Mesodermal cell (in vitro differentiated cells): ENCODE measurements at regions not wholly inside any gene's neighbourhood (a gene's known extent, or its start where the extent isn't known, plus 50 kb on each side); places are given as distances from the start of the nearest gene placed in this dataset.

Experiments
- H3K27ac ChIP-seq: 2 replicates; pipeline ENCODE4 v1.7.0; 2013; ENCODE audit warnings: mild to moderate bottlenecking, low read depth, low read length, moderate library complexity; ENCODE audit not compliant: severe bottlenecking
- H3K36me3 ChIP-seq: 2 replicates; pipeline ENCODE4 v1.7.1; 2013; ENCODE audit warnings: mild to moderate bottlenecking, low read length, moderate library complexity; ENCODE audit not compliant: control insufficient read depth, insufficient read depth
- H3K4me1 ChIP-seq: one replicate; pipeline ENCODE4 v1.7.1; 2013; ENCODE audit warnings: mild to moderate bottlenecking, low read length; ENCODE audit not compliant: insufficient read depth, control insufficient read depth, poor library complexity, severe bottlenecking
- H3K4me3 ChIP-seq: 2 replicates; pipeline ENCODE4 v1.7.0; 2013; ENCODE audit warnings: low read length, control low read depth, mild to moderate bottlenecking; ENCODE audit not compliant: insufficient read depth, poor library complexity, severe bottlenecking; ENCODE audit errors: extremely low read depth
- H3K9me3 ChIP-seq: 2 replicates; pipeline ENCODE4 v1.7.1; 2013; ENCODE audit warnings: mild to moderate bottlenecking, low read length, moderate library complexity; ENCODE audit not compliant: control insufficient read depth
- WGBS, 2 experiments: methylation state at CpG; one replicate each; pipeline ENCODE4 v1.1.5; 2013; ENCODE audit warnings: missing lambda C conversion rate in 2 of 2; ENCODE audit not compliant: insufficient coverage in 2 of 2; 5-methylcytosine and 5-hydroxymethylcytosine counted together

DNA sequence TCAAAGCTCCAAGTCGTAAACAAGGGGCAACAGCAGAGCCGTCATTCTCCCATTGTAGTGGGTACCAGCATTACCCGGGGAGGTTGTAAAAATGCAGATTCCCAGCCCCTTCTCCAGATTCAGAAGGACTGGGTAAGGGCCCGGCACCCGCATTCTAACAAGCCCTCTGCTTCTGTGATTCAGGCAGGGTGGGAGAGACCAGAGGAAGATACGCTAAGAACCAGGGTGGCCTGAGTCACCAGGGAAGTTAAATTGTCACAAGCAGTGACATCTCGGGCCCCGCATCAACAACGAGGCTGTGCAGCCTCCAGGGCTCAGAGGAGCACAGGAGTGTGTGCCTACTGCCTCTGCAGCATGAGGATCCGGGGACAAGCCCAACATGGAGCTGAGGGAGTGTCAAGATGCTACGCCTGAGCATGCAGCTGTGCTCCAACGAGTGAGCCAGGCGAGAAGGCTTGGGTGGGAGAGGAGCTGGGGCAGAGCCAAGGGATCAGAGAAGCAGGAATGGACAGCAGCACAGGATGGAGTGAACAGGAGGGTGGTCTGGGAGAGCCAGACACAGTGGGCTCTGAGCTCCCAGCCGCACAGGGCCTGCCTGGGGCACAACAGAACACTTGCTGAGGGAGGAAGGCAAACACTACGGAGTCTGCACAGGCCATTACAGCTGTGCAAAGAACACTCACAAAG lies 68.5 kb downstream of the CPN2 start:
- peaks cover 21% of the 10 kb centered on the region for H3K4me1 ChIP-seq
- no peaks in the 10 kb centered on the region for H3K36me3 ChIP-seq
- no peak overlapping the region for H3K4me3 ChIP-seq
- H3K27ac ChIP-seq = no peak overlapping the region
- WGBS, 2 experiments = 92% methylated on average over 13 to 14 of the region's 15 CpGs
- no peaks in the 10 kb centered on the region for H3K9me3 ChIP-seq

DNA sequence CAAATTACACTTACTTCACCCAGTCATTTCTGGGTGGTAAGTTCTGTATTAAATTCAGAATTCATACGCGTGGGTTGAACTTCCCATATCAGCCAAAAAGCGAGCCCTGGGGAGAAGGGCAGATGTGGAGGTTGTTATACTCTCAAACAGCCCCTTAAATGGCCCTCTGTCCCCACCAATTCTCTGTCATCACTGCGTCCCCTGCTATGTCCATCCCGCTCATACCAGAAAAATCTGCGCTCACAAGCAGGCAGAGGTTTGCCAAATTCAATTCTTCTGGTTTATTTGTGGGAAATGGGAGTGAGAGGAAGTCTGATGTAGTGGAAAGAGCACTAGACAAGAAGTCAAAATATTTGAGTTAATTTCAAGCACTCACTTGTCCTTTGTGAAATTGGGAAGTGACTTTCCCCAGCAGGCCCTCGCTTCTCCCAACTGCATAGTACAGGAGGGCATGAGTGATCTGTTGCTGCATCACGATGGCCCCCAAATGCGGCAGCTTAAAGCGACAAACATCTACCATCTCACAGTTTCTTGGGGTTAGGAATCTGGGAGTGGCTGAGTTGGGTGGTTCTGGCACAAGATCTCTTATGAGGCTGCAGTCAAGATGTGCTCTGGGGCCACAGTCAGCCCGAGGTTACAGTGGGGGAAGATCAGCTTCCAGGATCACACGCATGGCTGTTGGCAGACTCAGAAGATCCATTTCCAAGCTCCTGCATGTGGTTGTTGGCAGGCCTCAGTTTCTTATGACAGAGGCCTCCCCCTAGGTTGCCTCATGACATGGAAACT lies 67.7 kb downstream of the CPN2 start:
- peaks cover 15% of the 10 kb centered on the region for H3K4me1 ChIP-seq
- H3K36me3 ChIP-seq = no peaks in the 10 kb centered on the region
- H3K27ac ChIP-seq = no peak overlapping the region
- no peak overlapping the region for H3K4me3 ChIP-seq
- WGBS, 2 experiments = 97 to 100% methylated on average over 3 to 6 of the region's 12 CpGs
- H3K9me3 ChIP-seq = no peaks in the 10 kb centered on the region

DNA sequence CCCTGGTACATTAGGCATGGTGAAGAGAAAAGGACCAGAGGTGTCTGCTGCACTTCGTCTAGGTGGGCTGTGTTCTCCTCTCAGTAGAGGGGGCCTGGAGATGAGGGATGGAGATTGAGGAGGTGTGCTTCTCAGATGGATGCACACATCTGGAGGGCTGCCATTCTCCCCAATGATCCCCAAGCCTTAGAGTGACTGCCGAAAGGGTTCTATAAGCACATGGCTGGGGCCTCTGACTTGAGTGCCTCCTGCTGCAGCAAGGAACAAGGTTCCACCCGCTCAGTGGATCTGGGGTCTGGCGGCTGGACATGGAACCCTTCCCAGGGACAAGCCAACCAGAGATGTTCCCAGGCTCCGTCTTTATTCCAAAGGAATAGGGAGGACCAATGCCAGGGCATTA lies 66.8 kb downstream of the CPN2 start:
- no peak overlapping the region for H3K27ac ChIP-seq
- H3K4me1 ChIP-seq = peaks cover 15% of the 10 kb centered on the region
- H3K36me3 ChIP-seq = no peaks in the 10 kb centered on the region
- no peaks in the 10 kb centered on the region for H3K9me3 ChIP-seq
- WGBS, 2 experiments = 96 to 100% methylated on average over 2 to 5 of the region's 5 CpGs
- H3K4me3 ChIP-seq = no peak overlapping the region

DNA sequence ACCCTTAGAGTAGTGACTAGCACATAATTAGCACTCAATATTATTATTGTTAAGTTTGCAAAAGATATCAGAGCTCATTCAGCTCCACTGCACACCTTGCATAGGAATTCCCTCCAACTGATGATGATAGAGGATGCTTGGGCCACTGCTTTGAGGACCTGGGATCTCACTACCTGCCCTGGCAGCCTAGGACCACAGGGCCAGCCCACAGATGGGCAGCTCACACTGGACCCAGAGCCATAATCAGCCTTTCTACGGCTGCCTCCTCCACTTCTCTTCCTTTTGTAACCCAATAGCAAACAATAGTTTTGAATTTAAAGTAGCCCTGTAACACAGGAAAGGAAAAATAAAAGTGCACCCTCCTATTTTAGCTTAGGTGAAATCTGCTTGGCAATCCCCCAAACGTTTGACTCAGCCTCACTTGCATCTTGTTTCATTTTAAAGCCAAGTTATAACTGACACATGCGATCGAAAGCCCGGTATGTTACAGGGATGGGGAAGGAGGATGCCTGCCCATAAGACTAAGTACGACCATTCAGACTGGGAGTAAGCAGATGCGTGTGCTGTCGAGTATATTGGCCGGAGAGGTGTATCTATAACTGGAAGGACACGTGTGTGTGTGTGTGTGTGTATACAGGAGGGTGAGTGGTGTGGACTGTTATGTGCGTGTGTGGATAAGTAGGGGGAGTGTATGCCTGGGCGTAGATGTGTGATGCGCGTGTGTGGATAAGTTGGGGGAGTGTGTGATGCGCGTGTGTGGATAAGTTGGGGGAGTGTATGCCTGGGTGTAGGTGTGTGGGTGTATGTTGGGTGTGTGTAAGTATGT lies 65.9 kb downstream of the CPN2 start:
- no peaks in the 10 kb centered on the region for H3K36me3 ChIP-seq
- no peak overlapping the region for H3K4me3 ChIP-seq
- 84 to 89% methylated on average over 8 to 15 of the region's 16 CpGs for WGBS, 2 experiments
- no peak overlapping the region for H3K27ac ChIP-seq
- H3K9me3 ChIP-seq = no peaks in the 10 kb centered on the region
- H3K4me1 ChIP-seq = peaks cover 15% of the 10 kb centered on the region

DNA sequence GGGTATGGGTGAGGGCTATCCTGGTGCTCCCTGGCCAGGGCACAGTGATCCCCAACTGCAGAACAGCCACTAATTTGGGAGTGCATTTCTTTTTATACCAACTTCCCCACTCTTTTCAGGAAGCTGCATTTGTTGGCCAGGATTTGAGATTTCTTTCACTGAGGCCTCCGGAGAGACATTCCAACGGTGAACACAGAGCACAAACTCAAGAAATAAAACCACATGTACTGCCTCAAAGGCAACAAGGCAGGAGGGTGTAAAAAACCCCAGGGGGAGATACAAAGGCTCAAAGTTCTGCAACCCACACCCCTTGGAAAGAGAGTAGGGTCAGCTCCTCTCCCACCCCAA lies 65.3 kb downstream of the CPN2 start:
- no peaks in the 10 kb centered on the region for H3K9me3 ChIP-seq
- peaks cover 15% of the 10 kb centered on the region for H3K4me1 ChIP-seq
- H3K27ac ChIP-seq = no peak overlapping the region
- no peak overlapping the region for H3K4me3 ChIP-seq
- WGBS, 2 experiments = 33 to 40% methylated on average over 2 of the region's 2 CpGs
- no peaks in the 10 kb centered on the region for H3K36me3 ChIP-seq

DNA sequence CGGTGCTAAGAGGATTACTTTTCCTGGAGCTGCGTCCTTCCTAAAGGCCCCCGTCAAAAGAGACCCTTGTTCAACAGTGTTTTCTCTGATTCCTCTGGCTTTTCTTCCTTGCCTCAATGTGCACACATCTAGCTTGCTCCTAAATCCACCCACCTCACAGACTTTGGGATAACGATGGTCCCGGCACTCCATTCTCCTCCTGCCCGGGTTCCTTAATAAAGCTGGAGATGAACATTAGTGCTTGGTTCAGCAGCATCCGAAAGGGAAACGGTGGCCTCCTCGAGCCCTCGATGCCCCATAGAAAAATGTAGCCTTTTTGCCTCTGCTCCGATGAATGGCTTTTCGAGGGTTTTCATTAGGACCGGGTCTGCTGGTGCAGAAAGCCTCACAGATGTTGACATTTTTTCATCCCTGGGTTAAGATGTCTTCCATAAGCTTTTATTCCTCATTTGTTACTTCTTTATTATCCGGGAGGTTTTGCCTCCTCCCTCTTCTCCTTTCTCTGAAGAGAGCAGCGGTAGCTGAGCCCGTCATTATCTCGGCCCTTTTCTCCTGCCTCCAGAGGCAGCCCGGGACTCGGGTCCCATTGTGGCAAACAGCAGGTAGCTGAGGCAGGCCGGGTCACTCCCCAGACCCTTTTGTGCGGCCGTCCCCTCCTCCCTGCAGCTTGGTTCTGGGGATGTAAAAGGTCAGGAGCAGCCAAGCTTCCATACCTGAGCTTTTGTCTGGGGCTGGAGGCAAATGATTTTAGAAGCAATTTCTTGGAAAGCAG lies 64.6 kb downstream of the CPN2 start:
- peak overlapping the region; percentile 25 for H3K27ac ChIP-seq
- no peak overlapping the region for H3K4me3 ChIP-seq
- WGBS, 2 experiments = 23 to 28% methylated on average over 17 to 21 of the region's 22 CpGs
- H3K36me3 ChIP-seq = no peaks in the 10 kb centered on the region
- no peaks in the 10 kb centered on the region for H3K9me3 ChIP-seq
- peaks cover 15% of the 10 kb centered on the region for H3K4me1 ChIP-seq

DNA sequence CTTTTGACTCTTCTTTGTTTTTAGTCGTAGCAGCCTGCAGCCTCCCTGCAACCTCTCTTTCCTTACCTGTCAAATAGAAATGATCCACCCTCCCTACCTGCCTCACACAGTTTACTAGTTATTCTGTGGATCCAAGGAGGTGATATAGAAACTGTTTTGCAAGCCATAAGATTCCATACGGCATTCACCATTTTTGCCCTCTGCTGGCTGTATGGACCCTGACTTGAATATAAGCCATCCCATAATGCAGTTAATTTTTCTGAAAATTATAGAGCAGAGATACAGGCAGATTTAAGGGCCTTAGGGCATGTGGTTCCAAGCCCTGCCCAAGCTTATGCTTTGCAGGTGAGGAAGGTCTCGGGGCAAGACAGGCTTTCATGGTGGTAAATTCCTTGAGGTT lies 63.8 kb downstream of the CPN2 start:
- 82 to 100% methylated on average over 1 to 2 of the region's 3 CpGs for WGBS, 2 experiments
- Histone ChIP-seq H3K36me3 (no peaks in the 10 kb centered on the region), H3K4me1 (peaks cover 15% of the 10 kb centered on the region), H3K4me3 (no peak overlapping the region), H3K9me3 (no peaks in the 10 kb centered on the region), H3K27ac (no peak overlapping the region)

DNA sequence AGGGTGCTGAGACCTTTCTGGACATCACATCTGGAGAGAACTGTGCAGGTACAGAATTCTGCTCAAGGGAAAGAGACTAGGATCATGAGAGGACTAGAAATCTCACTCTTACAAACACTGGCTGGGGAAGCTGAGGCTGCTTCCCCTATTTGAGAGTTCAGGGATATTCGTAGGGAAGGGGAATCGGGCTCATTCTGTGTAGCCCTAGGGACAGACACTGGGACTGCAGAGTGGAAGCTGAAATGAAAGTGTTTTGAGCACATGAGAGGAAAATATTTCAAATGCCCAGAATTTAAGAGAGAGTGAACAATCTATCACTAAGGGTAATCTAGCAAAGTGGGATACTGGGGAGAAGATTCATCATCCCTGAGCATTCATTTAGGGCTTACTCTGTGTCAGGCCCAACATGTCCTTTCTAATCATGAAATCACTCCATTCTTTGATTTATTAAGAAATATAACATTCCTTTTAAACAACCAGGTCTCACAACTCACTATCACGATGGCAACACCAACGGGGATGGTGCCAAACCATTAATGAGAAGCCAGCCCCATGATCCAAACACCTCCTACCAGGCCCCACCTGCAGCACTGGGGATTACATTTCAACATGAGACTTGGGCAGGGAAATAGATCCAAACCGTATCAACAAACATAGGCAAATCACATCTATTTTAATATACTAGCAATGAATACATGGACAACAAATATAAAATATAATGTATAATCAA lies 63.0 kb downstream of the CPN2 start:
- H3K27ac ChIP-seq = no peak overlapping the region
- H3K4me3 ChIP-seq = no peak overlapping the region
- WGBS, 2 experiments = 82 to 83% methylated on average over 2 to 4 of the region's 5 CpGs
- H3K9me3 ChIP-seq = no peaks in the 10 kb centered on the region
- H3K4me1 ChIP-seq = peaks cover 15% of the 10 kb centered on the region
- H3K36me3 ChIP-seq = no peaks in the 10 kb centered on the region
